ENCODE measurements at regions not wholly inside any gene's neighbourhood (a gene's known extent, or its start where the extent isn't known, plus 50 kb on each side); places are given as distances from the start of the nearest gene placed in this dataset.

- TF ChIP-seq CTCF (IDR thresholded peaks at IDR 0.05) (no peak), POLR2A (IDR thresholded peaks at IDR 0.05) (no peak)
These were observed 102.0 kb upstream of the USP38 start for GRCh38 chr4:143082701-143083100.
